Smooth muscle cell (in vitro differentiated cells): ENCODE measurements at regions not wholly inside any gene's neighbourhood (a gene's known extent, or its start where the extent isn't known, plus 50 kb on each side); places are given as distances from the start of the nearest gene placed in this dataset.
A peak's percentile ranks its signal among the peaks of the same experiment; 100 is the strongest.

Experiments used
- DNase-seq: peaks from one replicate; lab custom pipeline; 2025; ENCODE audit not compliant: unreplicated experiment; lab: John Stamatoyannopoulos, UW
- H2AFZ ChIP-seq: fragments of 200-600 bp; sonication (generic); 2 replicates; pipeline ENCODE4 v1.6.0; 2016; ENCODE audit warnings: antibody characterized with exemption, low read depth, mild to moderate bottlenecking
- H3F3A ChIP-seq: fragments of 200-600 bp; sonication (generic); 2 replicates; pipeline ENCODE4 v1.6.0; 2017; ENCODE audit warnings: antibody characterized with exemption, low read depth
- H3K27ac ChIP-seq: fragments of 200-600 bp; sonication (generic); 2 replicates; pipeline ENCODE4 v1.5.1; 2016; ENCODE audit warnings: low read depth, mild to moderate bottlenecking
- H3K27me3 ChIP-seq: fragments of 200-600 bp; sonication (generic); 2 replicates; pipeline ENCODE4 v1.6.1; 2016; ENCODE audit warnings: low read depth, mild to moderate bottlenecking
- H3K36me3 ChIP-seq: fragments of 200-600 bp; sonication (generic); 2 replicates; pipeline ENCODE4 v1.5.1; 2016; ENCODE audit warnings: low read depth
- H3K4me1 ChIP-seq: fragments of 200-600 bp; sonication (generic); 2 replicates; pipeline ENCODE4 v1.5.1; 2016; ENCODE audit warnings: low read depth
- H3K4me2 ChIP-seq: fragments of 200-600 bp; sonication (generic); 2 replicates; pipeline ENCODE4 v1.6.0; 2016; ENCODE audit warnings: mild to moderate bottlenecking
- H3K4me3 ChIP-seq: fragments of 200-600 bp; sonication (generic); 2 replicates; pipeline ENCODE4 v1.5.1; 2016; ENCODE audit warnings: mild to moderate bottlenecking
- H3K79me2 ChIP-seq: fragments of 200-600 bp; sonication (generic); 2 replicates; pipeline ENCODE4 v1.6.0; 2016; ENCODE audit warnings: low read depth, mild to moderate bottlenecking
- H3K9ac ChIP-seq: fragments of 200-600 bp; sonication (generic); 2 replicates; pipeline ENCODE4 v1.6.0; 2016; ENCODE audit warnings: low read depth
- H3K9me3 ChIP-seq: fragments of 200-600 bp; sonication (generic); replicated peaks from 2 replicates; pipeline ENCODE4 v1.5.1; 2016; ENCODE audit warnings: low read depth
- H4K20me1 ChIP-seq: fragments of 200-600 bp; sonication (generic); 2 replicates; pipeline ENCODE4 v1.6.0; 2016; ENCODE audit warnings: low read depth
- CTCF ChIP-seq: fragments of 200-600 bp; sonication (generic); IDR thresholded peaks from 2 replicates; pipeline ENCODE4 v1.5.1; 2017; ENCODE audit warnings: borderline replicate concordance, mild to moderate bottlenecking, antibody characterized with exemption; ENCODE audit not compliant: insufficient read depth, poor library complexity, severe bottlenecking
- WGBS: methylation state at CpG from one replicate; pipeline ENCODE4 v1.1.7; 2016; ENCODE audit warnings: low lambda C conversion rate; 5-methylcytosine and 5-hydroxymethylcytosine counted together

DNA sequence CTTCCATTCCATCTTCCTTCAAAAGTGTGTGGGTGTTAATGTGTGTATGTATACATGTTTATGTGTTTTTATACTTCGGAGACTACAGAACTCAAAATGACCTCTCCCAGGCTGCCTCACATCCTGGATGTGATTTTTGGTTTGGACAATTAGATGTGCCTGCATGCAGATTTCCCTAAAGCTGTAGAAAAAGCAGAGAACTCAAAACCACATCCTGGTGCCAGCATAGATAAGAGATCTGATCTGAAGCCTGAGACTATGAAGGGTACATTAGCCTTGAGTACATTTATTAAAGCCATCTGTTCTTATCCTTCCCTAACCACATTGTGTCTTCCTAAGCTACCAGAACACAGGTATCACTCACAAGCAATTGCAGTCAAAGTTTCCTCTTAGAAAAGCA is 319.4 kb upstream of the RASGRP1 start:
- DNase-seq, result no peak
- H3K4me3 ChIP-seq, result no peak overlapping the region
- no peak for TF ChIP-seq CTCF
- no peaks in the 10 kb centered on the region for H3K9me3 ChIP-seq
- no peak overlapping the region for H2AFZ ChIP-seq
- no peak overlapping the region for H3K9ac ChIP-seq
- H3K4me1 ChIP-seq, result peaks cover 3% of the 10 kb centered on the region
- peak overlapping the region; percentile 88 for H3K27ac ChIP-seq
- H4K20me1 ChIP-seq, result no peaks in the 10 kb centered on the region
- no peaks in the 10 kb centered on the region for H3K79me2 ChIP-seq
- H3K27me3 ChIP-seq, result no peaks in the 10 kb centered on the region
- peak overlapping the region; percentile 50 for H3K4me2 ChIP-seq
- H3F3A ChIP-seq, result peaks cover 23% of the 10 kb centered on the region
- 16% methylated on average over 1 of the region's 1 CpG for WGBS
- no peaks in the 10 kb centered on the region for H3K36me3 ChIP-seq

- peak overlapping the region; percentile 50 for H3K4me2 ChIP-seq
- peak overlapping the region; percentile 88 for H3K27ac ChIP-seq
- H3K9ac ChIP-seq, result peak overlapping the region; percentile 19
- H3K4me1 ChIP-seq, result peaks cover 8% of the 10 kb centered on the region
- peaks cover 23% of the 10 kb centered on the region for H3F3A ChIP-seq
- peak overlapping the region; percentile 48 for H2AFZ ChIP-seq
- no peaks in the 10 kb centered on the region for H3K9me3 ChIP-seq
- no peak for TF ChIP-seq CTCF
- no peaks in the 10 kb centered on the region for H4K20me1 ChIP-seq
- H3K4me3 ChIP-seq, result no peak overlapping the region
- H3K27me3 ChIP-seq, result no peaks in the 10 kb centered on the region
- no peaks in the 10 kb centered on the region for H3K79me2 ChIP-seq
- H3K36me3 ChIP-seq, result no peaks in the 10 kb centered on the region
- no peak for DNase-seq
- WGBS, result 50% methylated on average over 3 of the region's 3 CpGs
Observed at GRCh38 chr15:38885001-38885400, 320.4 kb upstream of the RASGRP1 start.

GRCh38 chr15:38885471-38885952 is 320.9 kb upstream of the RASGRP1 start:
- Histone ChIP-seq H3K79me2 (no peaks in the 10 kb centered on the region), H3K27ac (peak overlapping the region; percentile 88), H3F3A (peaks cover 23% of the 10 kb centered on the region), H3K27me3 (no peaks in the 10 kb centered on the region), H2AFZ (peak overlapping the region; percentile 48), H3K4me3 (peak overlapping the region; percentile 12), H3K36me3 (no peaks in the 10 kb centered on the region), H3K9me3 (no peaks in the 10 kb centered on the region), H3K4me1 (peaks cover 8% of the 10 kb centered on the region), H4K20me1 (no peaks in the 10 kb centered on the region), H3K9ac (peak overlapping the region; percentile 32), H3K4me2 (peak overlapping the region; percentile 50)
- WGBS, result 32% methylated on average over 4 of the region's 4 CpGs
- no peak for DNase-seq
- TF ChIP-seq CTCF, result no peak
